Activated CD8-positive, alpha-beta T cell treated with anti-CD3 and anti-CD28 coated beads, Interleukin-2, amount 10 ng/mL, durations not matched to agents 7 days and 5 days (primary cell): ENCODE measurements at regions not wholly inside any gene's neighbourhood (a gene's known extent, or its start where the extent isn't known, plus 50 kb on each side); places are given as distances from the start of the nearest gene placed in this dataset.

Experiments
- ATAC-seq: fragments of 150-1000 bp; cut with Tn5 transposase; one replicate; pipeline ENCODE4 v1.10.0; 2021; ENCODE audit warnings: moderate library complexity
- CTCF ChIA-PET: fragments of 350-600 bp; sonication (Branson Sonifier 250); formaldehyde crosslinking; loops from one replicate; lab custom pipeline; 2021; ENCODE audit warnings: antibody characterized with exemption; lab: Charles Lee
- POLR2A ChIA-PET: fragments of 350-600 bp; sonication (Branson Sonifier 250); formaldehyde crosslinking; loops from one replicate; lab custom pipeline; 2021; ENCODE audit warnings: antibody characterized with exemption; lab: Charles Lee
- DNase-seq: peaks from one replicate; pipeline ENCODE4 v3.0.0-alpha.2; 2020
- H3K27ac Mint-ChIP-seq: one replicate; pipeline ENCODE4 v1.8.0; 2021; ENCODE audit warnings: mild to moderate bottlenecking, mixed read lengths
- H3K27me3 Mint-ChIP-seq: one replicate; pipeline ENCODE4 v1.8.0; 2021; ENCODE audit warnings: low read depth, mixed read lengths
- H3K36me3 Mint-ChIP-seq: one replicate; pipeline ENCODE4 v1.8.0; 2021; ENCODE audit warnings: low read depth, mixed read lengths
- H3K4me1 Mint-ChIP-seq: one replicate; pipeline ENCODE4 v1.8.0; 2021; ENCODE audit warnings: low read depth, mixed read lengths
- H3K4me3 Mint-ChIP-seq: one replicate; pipeline ENCODE4 v1.8.0; 2021; ENCODE audit warnings: mild to moderate bottlenecking, mixed read lengths
- H3K9me3 Mint-ChIP-seq: one replicate; pipeline ENCODE4 v1.8.0; 2022; ENCODE audit warnings: mixed read lengths; ENCODE audit not compliant: insufficient read depth

DNA sequence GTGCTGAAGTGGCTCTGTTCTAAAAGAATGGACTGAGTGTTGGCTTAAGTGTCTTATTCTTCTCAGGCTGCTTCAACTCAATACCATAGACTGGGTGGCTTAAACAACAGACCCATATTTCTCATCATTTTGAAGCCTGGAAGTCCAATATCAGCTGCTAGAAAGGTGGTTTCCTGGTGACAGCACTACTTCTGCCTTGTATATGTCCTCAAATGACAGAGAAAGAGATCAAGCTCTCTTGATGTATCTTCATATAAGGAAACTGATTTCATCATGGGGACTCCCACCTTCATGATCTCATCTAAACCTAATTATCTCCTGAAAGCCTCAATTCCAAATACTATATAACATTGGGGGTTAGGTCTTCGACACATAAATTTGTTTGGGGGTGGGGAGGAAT is 449.7 kb upstream of the DSEL start:
- ATAC-seq = no peak
- Mint-ChIP-seq H3K9me3 (no peaks in the 10 kb centered on the region), H3K27ac (no peak overlapping the region)

GRCh38 chr18:67964462-67964861 is 447.9 kb upstream of the DSEL start:
- ATAC-seq (no peak), DNase-seq (no peak)
- CTCF ChIA-PET = no interaction called here
- Mint-ChIP-seq H3K9me3 (no peaks in the 10 kb centered on the region), H3K4me1 (no peaks in the 10 kb centered on the region), H3K4me3 (no peak overlapping the region), H3K27ac (no peak overlapping the region), H3K27me3 (no peaks in the 10 kb centered on the region), H3K36me3 (no peaks in the 10 kb centered on the region)
- POLR2A ChIA-PET = no interaction called here

More for the DNA sequence above, 449.7 kb upstream of the DSEL start:
- DNase-seq = no peak
- H3K36me3 Mint-ChIP-seq = no peaks in the 10 kb centered on the region
- H3K27me3 Mint-ChIP-seq = no peaks in the 10 kb centered on the region
- H3K4me1 Mint-ChIP-seq = no peaks in the 10 kb centered on the region
- POLR2A ChIA-PET = no interaction called here
- no peak overlapping the region for H3K4me3 Mint-ChIP-seq
- CTCF ChIA-PET = no interaction called here

DNA sequence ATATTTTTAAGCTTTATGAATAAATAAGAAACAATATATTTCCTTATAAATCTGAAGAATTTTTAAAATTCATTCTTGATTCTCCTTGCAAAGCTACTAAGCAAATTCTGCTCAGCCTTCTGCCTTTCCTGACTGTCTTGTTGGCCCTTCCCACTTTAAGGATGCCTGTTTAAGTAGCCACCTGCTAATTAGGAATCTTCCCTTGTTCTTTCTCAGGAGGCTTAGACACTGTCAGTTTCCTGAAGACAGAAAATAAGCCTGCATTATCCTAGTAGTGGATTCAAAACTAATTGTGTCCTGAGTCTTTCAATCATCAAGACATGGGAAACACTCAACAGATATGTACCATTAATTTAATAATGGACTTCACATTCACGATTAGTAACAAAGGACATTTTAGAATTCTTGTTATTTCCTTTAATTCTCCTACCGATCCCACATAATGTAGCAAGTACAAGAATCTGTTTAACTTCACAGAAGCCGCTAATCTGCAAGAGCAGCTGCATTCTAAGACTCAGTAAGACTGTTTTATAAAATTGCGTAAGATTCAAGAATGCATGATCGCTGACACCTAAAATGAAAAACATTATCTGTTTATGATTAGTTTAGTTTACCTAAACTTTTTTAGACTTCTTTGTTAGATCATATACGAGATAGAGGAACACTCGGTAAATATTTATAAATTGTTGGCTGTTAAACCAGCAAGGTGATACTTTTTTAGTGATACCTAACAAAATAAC is 445.4 kb upstream of the DSEL start:
- ATAC-seq (no peak), DNase-seq (no peak)
- Mint-ChIP-seq H3K36me3 (no peaks in the 10 kb centered on the region), H3K27me3 (no peaks in the 10 kb centered on the region), H3K27ac (no peak overlapping the region), H3K4me1 (no peaks in the 10 kb centered on the region), H3K9me3 (no peaks in the 10 kb centered on the region), H3K4me3 (no peak overlapping the region)
- ChIA-PET CTCF (no interaction called here), POLR2A (no interaction called here)

GRCh38 chr18:67957684-67958083 is 441.2 kb upstream of the DSEL start:
- no peaks in the 10 kb centered on the region for H3K36me3 Mint-ChIP-seq
- no peak overlapping the region for H3K27ac Mint-ChIP-seq
- no peaks in the 10 kb centered on the region for H3K9me3 Mint-ChIP-seq
- H3K4me3 Mint-ChIP-seq = no peak overlapping the region
- no peaks in the 10 kb centered on the region for H3K4me1 Mint-ChIP-seq
- H3K27me3 Mint-ChIP-seq = no peaks in the 10 kb centered on the region
- DNase-seq (no peak), ATAC-seq (no peak)
- CTCF ChIA-PET = no interaction called here
- POLR2A ChIA-PET = no interaction called here

DNA sequence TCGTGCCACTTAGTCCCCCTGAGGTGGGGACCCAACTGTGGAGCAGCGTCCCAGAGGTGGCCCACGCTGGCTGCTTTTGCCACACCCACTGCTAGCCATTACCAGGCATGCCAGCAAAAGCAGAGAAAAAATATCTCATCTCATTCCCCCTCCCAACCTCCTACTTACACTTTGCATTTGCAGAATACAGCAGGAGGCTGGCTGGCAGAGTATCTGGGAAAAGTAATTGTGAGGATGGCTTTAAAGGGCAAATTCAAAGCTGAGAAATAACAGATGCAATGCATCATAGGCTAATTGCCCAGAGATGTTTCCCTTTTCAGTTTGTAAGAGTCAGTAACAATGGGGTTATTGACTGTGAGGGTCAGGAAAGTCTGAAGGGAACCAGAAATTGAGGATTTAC is 438.1 kb upstream of the DSEL start:
- no peaks in the 10 kb centered on the region for H3K9me3 Mint-ChIP-seq
- H3K27ac Mint-ChIP-seq = no peak overlapping the region
- H3K4me3 Mint-ChIP-seq = no peak overlapping the region
- no peak for ATAC-seq
- no peaks in the 10 kb centered on the region for H3K4me1 Mint-ChIP-seq
- no peaks in the 10 kb centered on the region for H3K27me3 Mint-ChIP-seq
- no peaks in the 10 kb centered on the region for H3K36me3 Mint-ChIP-seq
- POLR2A ChIA-PET = no interaction called here
- DNase-seq = no peak
- CTCF ChIA-PET = no interaction called here

DNA sequence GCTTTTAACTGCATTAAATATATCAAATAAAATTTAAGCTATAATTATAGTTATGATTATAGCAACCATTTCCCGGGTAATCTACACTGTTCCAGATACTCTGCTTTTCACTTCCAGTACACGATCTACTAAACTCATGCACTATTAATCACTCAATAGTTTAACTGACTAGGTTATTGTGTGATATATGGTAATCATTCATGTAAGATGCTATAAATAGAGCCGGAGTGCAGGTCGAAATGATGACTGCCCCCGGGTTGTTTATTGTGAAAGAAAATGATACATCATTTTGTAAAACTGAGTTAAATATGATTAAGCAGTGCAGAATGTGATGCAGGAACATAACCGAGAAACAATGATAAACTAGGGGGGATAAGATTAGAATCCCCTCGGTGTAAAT is 434.6 kb upstream of the DSEL start:
- no peaks in the 10 kb centered on the region for H3K27me3 Mint-ChIP-seq
- H3K36me3 Mint-ChIP-seq = no peaks in the 10 kb centered on the region
- H3K4me1 Mint-ChIP-seq = no peaks in the 10 kb centered on the region
- H3K4me3 Mint-ChIP-seq = no peak overlapping the region
- ATAC-seq (no peak), DNase-seq (no peak)
- no peaks in the 10 kb centered on the region for H3K9me3 Mint-ChIP-seq
- H3K27ac Mint-ChIP-seq = no peak overlapping the region
- POLR2A ChIA-PET = no interaction called here
- CTCF ChIA-PET = no interaction called here

DNA sequence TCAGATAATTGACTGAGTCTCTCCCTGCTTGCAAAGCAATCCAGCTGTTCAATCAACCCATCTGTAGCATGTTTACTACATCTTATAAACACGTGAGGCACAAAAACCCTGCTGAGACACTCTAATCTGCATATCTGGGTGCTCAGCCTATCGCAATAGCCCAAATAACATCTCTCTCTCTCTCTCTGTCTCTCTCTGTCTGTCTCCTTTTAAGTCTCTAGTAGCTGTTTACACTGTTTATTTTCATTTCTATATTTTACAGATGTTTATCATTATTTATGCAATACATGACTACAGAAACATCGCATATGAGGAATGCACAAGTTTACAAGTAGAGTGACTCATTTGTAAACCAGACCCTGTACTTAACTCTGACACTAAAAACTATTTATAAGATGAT is 422.1 kb upstream of the DSEL start:
- no peaks in the 10 kb centered on the region for H3K9me3 Mint-ChIP-seq
- H3K27me3 Mint-ChIP-seq = no peaks in the 10 kb centered on the region
- ChIA-PET CTCF (no interaction called here), POLR2A (no interaction called here)
- H3K4me3 Mint-ChIP-seq = no peak overlapping the region
- H3K27ac Mint-ChIP-seq = no peak overlapping the region
- no peaks in the 10 kb centered on the region for H3K4me1 Mint-ChIP-seq
- no peak for ATAC-seq
- no peak for DNase-seq
- H3K36me3 Mint-ChIP-seq = no peaks in the 10 kb centered on the region

DNA sequence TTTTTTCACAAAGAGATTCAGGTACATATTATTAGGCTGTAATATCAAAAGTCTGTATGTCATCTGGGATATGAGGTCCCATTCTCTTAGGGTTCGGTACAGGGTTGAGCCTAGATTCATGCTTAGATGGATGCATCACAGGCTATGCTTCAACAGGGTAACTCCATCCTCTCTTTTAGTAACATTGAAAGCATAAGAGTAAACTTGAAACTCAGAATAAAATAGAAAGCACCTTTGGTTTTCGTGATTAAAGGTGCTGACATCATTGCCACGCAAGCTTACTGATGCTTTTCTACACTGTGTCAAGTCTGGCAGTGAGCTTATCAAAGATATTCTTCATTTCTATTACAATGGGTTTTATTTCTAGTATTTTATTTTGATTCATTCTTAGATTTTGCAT is 419.1 kb upstream of the DSEL start:
- Mint-ChIP-seq H3K27me3 (no peaks in the 10 kb centered on the region), H3K36me3 (no peaks in the 10 kb centered on the region), H3K4me1 (no peaks in the 10 kb centered on the region), H3K27ac (no peak overlapping the region), H3K4me3 (no peak overlapping the region), H3K9me3 (no peaks in the 10 kb centered on the region)
- CTCF ChIA-PET = no interaction called here
- POLR2A ChIA-PET = no interaction called here
- ATAC-seq = no peak
- no peak for DNase-seq

GRCh38 chr18:67933271-67933670 is 416.8 kb upstream of the DSEL start:
- ATAC-seq = no peak

DNA sequence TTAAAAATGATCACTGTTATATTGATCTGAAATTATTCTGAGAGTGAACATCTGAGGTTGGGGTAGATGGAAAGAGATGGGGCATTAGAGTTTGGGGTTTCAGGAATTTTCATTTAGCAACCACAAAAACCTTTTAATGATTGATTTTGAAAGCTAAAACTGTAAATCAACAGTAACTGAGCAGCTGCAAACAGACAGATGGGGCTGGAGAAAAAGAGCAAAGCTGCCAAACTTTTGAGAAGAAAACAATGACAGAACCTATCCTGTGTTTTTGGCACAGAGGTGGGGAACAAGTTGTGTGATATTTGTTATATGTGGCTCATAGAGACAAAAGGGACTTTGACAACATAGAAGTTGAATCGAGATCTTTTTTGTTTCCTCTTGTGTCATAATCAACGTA is 415.8 kb upstream of the DSEL start:
- Mint-ChIP-seq H3K4me1 (no peaks in the 10 kb centered on the region), H3K27me3 (no peaks in the 10 kb centered on the region), H3K4me3 (no peak overlapping the region), H3K36me3 (no peaks in the 10 kb centered on the region), H3K27ac (no peak overlapping the region), H3K9me3 (no peaks in the 10 kb centered on the region)
- ChIA-PET CTCF (no interaction called here), POLR2A (no interaction called here)
- no peak for ATAC-seq
- DNase-seq = no peak

More at GRCh38 chr18:67933271-67933670, 416.8 kb upstream of the DSEL start:
- Mint-ChIP-seq H3K27me3 (no peaks in the 10 kb centered on the region), H3K4me3 (no peak overlapping the region), H3K27ac (no peak overlapping the region), H3K4me1 (no peaks in the 10 kb centered on the region), H3K36me3 (no peaks in the 10 kb centered on the region), H3K9me3 (no peaks in the 10 kb centered on the region)
- DNase-seq = no peak
- POLR2A ChIA-PET = no interaction called here
- CTCF ChIA-PET = no interaction called here

DNA sequence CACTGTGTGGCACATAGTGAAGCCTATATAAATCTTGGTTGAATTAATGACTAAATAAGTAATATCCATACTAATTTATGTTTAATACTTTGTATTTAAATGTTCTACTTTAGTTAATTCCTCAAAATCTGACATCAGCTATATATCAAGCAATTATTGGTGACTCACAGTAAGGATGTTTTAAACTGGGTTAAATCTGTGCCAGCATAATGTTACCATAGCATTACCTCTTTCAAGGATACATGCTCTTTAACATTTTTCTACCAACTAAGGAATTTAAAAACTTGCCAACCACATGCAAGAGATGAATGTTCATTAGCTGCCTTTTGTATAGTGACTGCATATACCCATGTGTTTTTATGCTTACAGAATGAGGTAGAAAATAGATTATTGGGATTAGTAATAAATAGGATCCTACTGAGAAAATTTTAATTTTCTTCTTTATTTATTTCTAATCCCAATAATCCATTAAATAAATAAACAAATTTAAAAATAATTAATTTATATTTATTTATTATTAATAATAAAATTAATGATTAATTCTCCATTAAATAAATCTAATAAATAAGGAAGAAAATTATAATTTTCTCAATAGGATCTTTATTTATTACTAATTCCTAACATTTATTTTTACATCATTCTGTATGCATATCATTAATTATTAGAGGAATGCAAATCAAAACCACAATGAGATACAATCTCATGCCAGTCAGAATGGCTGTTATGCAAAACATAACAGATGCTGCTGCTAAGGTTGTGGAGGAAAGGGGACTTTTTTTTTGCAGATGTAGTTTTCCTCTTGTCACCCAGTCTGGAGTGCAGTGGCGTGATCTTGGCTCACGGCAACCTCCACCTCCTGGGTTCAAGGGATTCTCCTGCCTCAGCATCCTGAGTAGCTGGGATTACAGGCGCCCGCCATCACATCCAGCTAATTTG is 410.7 kb upstream of the DSEL start:
- Mint-ChIP-seq H3K4me3 (no peak overlapping the region), H3K4me1 (no peaks in the 10 kb centered on the region), H3K27me3 (no peaks in the 10 kb centered on the region), H3K27ac (no peak overlapping the region), H3K9me3 (no peaks in the 10 kb centered on the region), H3K36me3 (no peaks in the 10 kb centered on the region)
- ATAC-seq (no peak), DNase-seq (no peak)
- ChIA-PET CTCF (no interaction called here), POLR2A (no interaction called here)

GRCh38 chr18:67924656-67925055 is 408.1 kb upstream of the DSEL start:
- Mint-ChIP-seq H3K27me3 (no peaks in the 10 kb centered on the region), H3K36me3 (no peaks in the 10 kb centered on the region), H3K4me1 (no peaks in the 10 kb centered on the region), H3K4me3 (no peak overlapping the region), H3K9me3 (no peaks in the 10 kb centered on the region), H3K27ac (no peak overlapping the region)
- ATAC-seq (no peak), DNase-seq (no peak)
- CTCF ChIA-PET = no interaction called here
- POLR2A ChIA-PET = no interaction called here
